Tibial nerve (tissue), 4 donors: ENCODE measurements at regions not wholly inside any gene's neighbourhood (a gene's known extent, or its start where the extent isn't known, plus 50 kb on each side); places are given as distances from the start of the nearest gene placed in this dataset.

ENCODE experiments used
- DNase-seq, 2 donors: peaks; one replicate each; pipeline ENCODE4 v3.0.0-alpha.2; 2019; ENCODE audit warnings: low spot score in 2 of 2
- H3K27ac ChIP-seq, 4 donors: fragments of 200-600 bp; sonication (generic) in 3 of 4; one replicate each; pipeline ENCODE4 v1.5.1; 2017 to 2019; ENCODE audit warnings: mild to moderate bottlenecking in 1 of 4
- H3K27me3 ChIP-seq, 2 donors: fragments of 200-600 bp; sonication (generic) in 1 of 2; one replicate each; pipeline versions ENCODE4 v1.5.1 to v1.6.0; 2017 to 2019
- H3K36me3 ChIP-seq, 3 donors: fragments of 200-600 bp; sonication (generic); one replicate each; pipeline ENCODE4 v1.5.1; 2018 to 2019
- H3K4me1 ChIP-seq, 4 donors: fragments of 200-600 bp; sonication (generic) in 3 of 4; one replicate each; pipeline ENCODE4 v1.5.1; 2017 to 2019
- H3K4me3 ChIP-seq, 4 donors: fragments of 200-600 bp; sonication (generic) in 3 of 4; one replicate each; pipeline ENCODE4 v1.5.1; 2017 to 2019; ENCODE audit warnings: mild to moderate bottlenecking in 1 of 4, moderate library complexity in 1 of 4
- H3K9me3 ChIP-seq, 4 donors: fragments of 200-600 bp; sonication (generic) in 3 of 4; one replicate each; pipeline ENCODE4 v1.5.1; 2017 to 2019
- EP300 ChIP-seq, 2 donors: sonication (generic); formaldehyde crosslinking; IDR thresholded peaks; one replicate each; pipeline ENCODE4 v1.6.1; 2017; ENCODE audit warnings: antibody characterized with exemption in 2 of 2, mild to moderate bottlenecking in 1 of 2
- POLR2A ChIP-seq, 2 donors: fragments of 450-650 bp; IDR thresholded peaks; one replicate each; pipeline ENCODE4 v1.6.1; 2017; ENCODE audit warnings: antibody characterized with exemption in 2 of 2, mild to moderate bottlenecking in 2 of 2, moderate library complexity in 2 of 2
- WGBS, 2 donors: methylation state at CpG; one replicate each; pipeline ENCODE4 v1.1.5; 2018; 5-methylcytosine and 5-hydroxymethylcytosine counted together
- TF ChIP-seq, protein P1 (sequence below), 5 experiments: fragments of 200-600 bp in 3 of 5; fragments of 450-650 bp in 2 of 5; sonication (generic) in 3 of 5; IDR thresholded peaks; one replicate each; pipeline ENCODE4 v1.5.1; 2016 to 2019; ENCODE audit warnings: antibody characterized with exemption in 5 of 5, mild to moderate bottlenecking in 3 of 5, moderate library complexity in 2 of 5

DNA sequence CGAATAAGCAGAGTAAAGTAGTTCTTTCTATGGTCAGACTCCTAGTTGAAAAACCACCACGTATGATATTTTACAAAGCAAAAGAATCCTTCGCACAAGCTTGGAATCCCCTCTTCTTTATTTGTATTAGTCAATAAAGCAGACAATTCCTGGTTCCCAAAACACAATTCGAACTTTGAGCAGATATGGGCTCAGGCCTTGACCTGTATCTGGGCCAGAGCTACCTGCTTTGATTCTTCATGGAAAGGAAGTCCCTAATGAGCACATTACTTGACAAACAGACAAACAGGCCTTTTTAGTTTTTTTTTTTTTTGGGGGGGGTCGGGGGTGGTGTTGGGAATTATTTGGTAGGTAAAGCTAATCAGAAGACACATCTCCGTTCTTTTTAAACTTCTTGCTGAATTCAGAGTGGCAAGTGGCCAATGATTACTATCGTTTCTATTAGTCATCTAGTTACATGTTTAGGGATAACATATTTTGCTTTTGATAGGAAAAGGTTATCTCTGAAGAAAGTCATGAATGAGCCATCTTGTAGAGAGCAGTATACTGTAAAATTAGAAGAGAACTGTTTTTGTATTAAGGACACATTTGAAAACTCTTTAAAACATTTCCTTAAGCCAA is 116.6 kb upstream of the HMHB1 start:
- Histone ChIP-seq H3K27ac (no peak overlapping the region), H3K9me3 (peaks cover 0 to 3% (median 0%) of the 10 kb centered on the region in 4 donors), H3K27me3 (no peaks in the 10 kb centered on the region), H3K36me3 (no peaks in the 10 kb centered on the region), H3K4me3 (no peak overlapping the region), H3K4me1 (no peaks in the 10 kb centered on the region)
- 78 to 82% methylated on average over 7 of the region's 7 CpGs for WGBS, 2 donors
- no peak for DNase-seq
- TF ChIP-seq, protein P1, sequence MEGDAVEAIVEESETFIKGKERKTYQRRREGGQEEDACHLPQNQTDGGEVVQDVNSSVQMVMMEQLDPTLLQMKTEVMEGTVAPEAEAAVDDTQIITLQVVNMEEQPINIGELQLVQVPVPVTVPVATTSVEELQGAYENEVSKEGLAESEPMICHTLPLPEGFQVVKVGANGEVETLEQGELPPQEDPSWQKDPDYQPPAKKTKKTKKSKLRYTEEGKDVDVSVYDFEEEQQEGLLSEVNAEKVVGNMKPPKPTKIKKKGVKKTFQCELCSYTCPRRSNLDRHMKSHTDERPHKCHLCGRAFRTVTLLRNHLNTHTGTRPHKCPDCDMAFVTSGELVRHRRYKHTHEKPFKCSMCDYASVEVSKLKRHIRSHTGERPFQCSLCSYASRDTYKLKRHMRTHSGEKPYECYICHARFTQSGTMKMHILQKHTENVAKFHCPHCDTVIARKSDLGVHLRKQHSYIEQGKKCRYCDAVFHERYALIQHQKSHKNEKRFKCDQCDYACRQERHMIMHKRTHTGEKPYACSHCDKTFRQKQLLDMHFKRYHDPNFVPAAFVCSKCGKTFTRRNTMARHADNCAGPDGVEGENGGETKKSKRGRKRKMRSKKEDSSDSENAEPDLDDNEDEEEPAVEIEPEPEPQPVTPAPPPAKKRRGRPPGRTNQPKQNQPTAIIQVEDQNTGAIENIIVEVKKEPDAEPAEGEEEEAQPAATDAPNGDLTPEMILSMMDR (IDR thresholded peaks at IDR 0.05), result no peak
- no peak for TF ChIP-seq POLR2A (IDR thresholded peaks at IDR 0.05)
- no peak for TF ChIP-seq EP300 (IDR thresholded peaks at IDR 0.05)

DNA sequence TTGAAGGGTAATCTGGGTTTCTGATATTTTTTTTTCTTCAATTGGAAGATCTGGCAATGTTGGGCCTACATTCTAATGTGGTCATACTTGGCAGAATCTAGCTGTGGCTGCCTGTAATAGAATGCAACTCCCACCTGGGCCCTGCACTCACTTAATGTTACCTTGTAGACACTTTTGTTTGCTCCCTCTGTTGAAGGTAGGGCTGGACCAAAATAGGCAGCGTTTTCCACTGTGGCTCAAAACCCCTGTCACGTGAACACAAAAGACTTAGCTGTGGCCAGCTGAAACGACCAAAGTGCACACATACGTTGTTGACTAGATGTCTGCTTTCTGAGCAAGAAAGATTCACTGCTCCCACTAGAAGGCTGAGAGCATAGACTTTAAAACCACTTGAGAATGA is 117.6 kb upstream of the HMHB1 start:
- Histone ChIP-seq H3K27me3 (no peaks in the 10 kb centered on the region), H3K9me3 (peaks cover 0 to 11% (median 0%) of the 10 kb centered on the region in 4 donors), H3K4me1 (no peaks in the 10 kb centered on the region), H3K27ac (no peak overlapping the region), H3K36me3 (no peaks in the 10 kb centered on the region), H3K4me3 (no peak overlapping the region)
- no peak for DNase-seq
- TF ChIP-seq, protein P1 (IDR thresholded peaks at IDR 0.05), result no peak
- no peak for TF ChIP-seq EP300 (IDR thresholded peaks at IDR 0.05)
- no peak for TF ChIP-seq POLR2A (IDR thresholded peaks at IDR 0.05)
- 85 to 86% methylated on average over 4 of the region's 4 CpGs for WGBS, 2 donors

DNA sequence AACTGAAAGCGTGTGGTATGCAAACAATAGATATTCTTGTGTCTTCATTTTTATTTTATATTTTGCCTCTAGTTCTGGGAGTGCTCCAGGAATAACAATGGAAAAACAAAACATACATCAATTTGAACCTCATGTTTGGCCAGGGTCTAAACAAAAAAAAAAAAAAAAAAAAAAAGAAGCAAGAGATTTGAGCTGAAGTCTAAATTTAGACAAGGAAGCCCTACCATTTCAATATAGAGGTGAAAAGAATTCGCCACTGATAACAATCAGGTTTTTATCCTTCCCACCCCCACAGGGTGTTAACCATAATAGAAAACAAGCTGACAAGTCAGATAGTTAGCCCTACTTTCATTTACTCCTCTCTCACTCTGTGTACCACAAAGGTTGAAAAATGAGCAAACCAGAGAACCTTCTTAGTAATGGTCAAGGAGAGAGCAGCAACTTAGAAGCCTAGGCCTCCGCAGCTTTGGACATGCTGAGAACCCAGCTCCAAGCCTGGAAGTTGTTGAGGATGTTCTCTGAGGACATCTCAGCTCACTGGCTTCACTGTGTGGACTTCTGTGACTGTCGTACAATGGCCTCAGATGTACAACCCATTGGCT is 118.2 kb upstream of the HMHB1 start:
- no peak for TF ChIP-seq EP300 (IDR thresholded peaks at IDR 0.05)
- TF ChIP-seq POLR2A (IDR thresholded peaks at IDR 0.05), result no peak
- TF ChIP-seq, protein P1 (IDR thresholded peaks at IDR 0.05), result no peak
- no peak overlapping the region for H3K27ac ChIP-seq
- no peaks in the 10 kb centered on the region for H3K36me3 ChIP-seq
- no peaks in the 10 kb centered on the region for H3K4me1 ChIP-seq
- peaks cover 0 to 11% (median 0%) of the 10 kb centered on the region in 4 donors for H3K9me3 ChIP-seq
- DNase-seq, result no peak
- no peak overlapping the region for H3K4me3 ChIP-seq
- H3K27me3 ChIP-seq, result no peaks in the 10 kb centered on the region
- WGBS, 2 donors, result 77 to 85% methylated on average over 4 of the region's 4 CpGs

DNA sequence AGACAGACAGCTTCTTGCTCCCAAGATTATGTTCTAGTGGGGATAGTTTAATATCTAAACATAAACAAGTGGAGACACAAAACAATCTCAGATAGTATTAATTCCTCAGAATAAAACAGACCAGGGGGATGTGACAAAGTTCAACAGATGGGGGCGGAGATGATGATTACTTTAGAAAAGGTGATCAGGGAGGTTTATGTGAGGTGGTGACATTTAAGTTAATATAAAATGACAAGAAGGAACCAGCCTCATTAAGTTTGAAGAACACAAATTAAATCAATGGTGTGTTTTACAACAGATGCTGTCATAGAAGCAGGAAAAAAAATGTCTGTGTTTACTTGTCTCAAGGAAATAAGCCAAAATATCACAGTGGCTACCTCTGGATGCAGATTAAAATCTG is 119.6 kb upstream of the HMHB1 start:
- no peaks in the 10 kb centered on the region for H3K27me3 ChIP-seq
- H3K4me1 ChIP-seq, result no peaks in the 10 kb centered on the region
- no peak overlapping the region for H3K4me3 ChIP-seq
- no peak for DNase-seq
- H3K27ac ChIP-seq, result no peak overlapping the region
- H3K36me3 ChIP-seq, result no peaks in the 10 kb centered on the region
- peaks cover 0 to 11% (median 0%) of the 10 kb centered on the region in 4 donors for H3K9me3 ChIP-seq
- TF ChIP-seq, protein P1 (IDR thresholded peaks at IDR 0.05), result no peak
- TF ChIP-seq POLR2A (IDR thresholded peaks at IDR 0.05), result no peak
- TF ChIP-seq EP300 (IDR thresholded peaks at IDR 0.05), result no peak
- 81 to 100% methylated on average over 1 of the region's 1 CpG for WGBS, 2 donors

DNA sequence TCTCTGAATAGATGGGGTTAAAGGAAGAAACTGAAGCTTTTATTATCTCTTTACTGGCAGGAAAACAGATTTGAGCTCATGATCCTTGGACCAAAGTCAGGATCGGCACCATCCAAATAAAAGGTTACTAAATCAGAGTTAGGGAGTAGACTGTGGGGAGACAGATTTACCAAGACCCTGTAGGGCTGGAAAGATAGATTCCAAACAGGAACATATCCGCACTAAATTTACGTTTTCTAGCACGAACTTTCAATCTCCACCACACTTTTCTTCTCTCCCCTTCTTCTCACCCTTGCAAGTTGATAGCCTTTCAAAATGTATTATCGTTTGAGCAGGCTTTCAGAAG is 120.0 kb upstream of the HMHB1 start:
- TF ChIP-seq POLR2A (IDR thresholded peaks at IDR 0.05), result no peak
- TF ChIP-seq, protein P1 (IDR thresholded peaks at IDR 0.05), result no peak
- Histone ChIP-seq H3K9me3 (peaks cover 0 to 11% (median 0%) of the 10 kb centered on the region in 4 donors), H3K4me1 (no peaks in the 10 kb centered on the region), H3K4me3 (no peak overlapping the region), H3K27ac (no peak overlapping the region), H3K27me3 (no peaks in the 10 kb centered on the region), H3K36me3 (no peaks in the 10 kb centered on the region)
- WGBS, 2 donors, result 49 to 57% methylated on average over 5 of the region's 5 CpGs
- DNase-seq, result no peak
